ENCODE measurements at regions not wholly inside any gene's neighbourhood (a gene's known extent, or its start where the extent isn't known, plus 50 kb on each side); places are given as distances from the start of the nearest gene placed in this dataset.

DNA sequence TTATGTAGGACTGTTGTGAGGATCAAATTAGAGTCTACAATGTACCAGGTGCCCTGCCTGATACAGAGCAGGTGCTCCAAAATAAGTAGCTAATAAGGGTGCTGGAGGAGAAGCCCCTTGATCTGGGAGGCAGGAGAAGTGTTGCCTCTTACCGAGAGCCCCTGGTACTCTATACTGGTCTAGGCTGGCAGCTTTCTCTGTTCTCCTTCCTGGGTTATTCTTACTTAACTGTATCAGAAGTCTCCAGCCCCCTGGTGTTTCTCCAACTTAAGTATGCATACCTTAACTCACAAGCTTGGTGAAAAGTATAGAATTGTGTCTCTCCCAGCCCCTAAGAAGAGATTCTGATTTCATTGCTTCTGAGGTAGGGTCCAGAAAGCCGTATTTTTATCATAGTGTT is 254.9 kb downstream of the LRIG3 start:
- no peak overlapping the region for H3K27ac Mint-ChIP-seq
- H3K79me2 ChIP-seq (ENCODE audit: control insufficient read depth, insufficient read depth, low read length) = no peaks in the 10 kb centered on the region
- H3K4me1 Mint-ChIP-seq = no peaks in the 10 kb centered on the region
- H3K9ac ChIP-seq (ENCODE audit: low read length) = no peak overlapping the region
- H3K4me3 Mint-ChIP-seq = no peak overlapping the region
- H3K27me3 ChIP-seq (replicated peaks in 1 of 4; ENCODE audit: control extremely low read depth in 1 of 4, control insufficient read depth in 3 of 4, insufficient read depth in 4 of 4, low read length in 3 of 4) = no peaks in the 10 kb centered on the region
- TF ChIP-seq, protein P1, sequence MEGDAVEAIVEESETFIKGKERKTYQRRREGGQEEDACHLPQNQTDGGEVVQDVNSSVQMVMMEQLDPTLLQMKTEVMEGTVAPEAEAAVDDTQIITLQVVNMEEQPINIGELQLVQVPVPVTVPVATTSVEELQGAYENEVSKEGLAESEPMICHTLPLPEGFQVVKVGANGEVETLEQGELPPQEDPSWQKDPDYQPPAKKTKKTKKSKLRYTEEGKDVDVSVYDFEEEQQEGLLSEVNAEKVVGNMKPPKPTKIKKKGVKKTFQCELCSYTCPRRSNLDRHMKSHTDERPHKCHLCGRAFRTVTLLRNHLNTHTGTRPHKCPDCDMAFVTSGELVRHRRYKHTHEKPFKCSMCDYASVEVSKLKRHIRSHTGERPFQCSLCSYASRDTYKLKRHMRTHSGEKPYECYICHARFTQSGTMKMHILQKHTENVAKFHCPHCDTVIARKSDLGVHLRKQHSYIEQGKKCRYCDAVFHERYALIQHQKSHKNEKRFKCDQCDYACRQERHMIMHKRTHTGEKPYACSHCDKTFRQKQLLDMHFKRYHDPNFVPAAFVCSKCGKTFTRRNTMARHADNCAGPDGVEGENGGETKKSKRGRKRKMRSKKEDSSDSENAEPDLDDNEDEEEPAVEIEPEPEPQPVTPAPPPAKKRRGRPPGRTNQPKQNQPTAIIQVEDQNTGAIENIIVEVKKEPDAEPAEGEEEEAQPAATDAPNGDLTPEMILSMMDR (IDR thresholded peaks at IDR 0.05) = no peak
- TF ChIP-seq EZH2 (IDR thresholded peaks at IDR 0.05; ENCODE audit: borderline replicate concordance, insufficient read depth, low read depth, low read length, poor library complexity, severe bottlenecking) = no peak
- no peak for DNase-seq
- POLR2A ChIA-PET = no interaction called here
- no peaks in the 10 kb centered on the region for H3K36me3 ChIP-seq (replicated peaks in 1 of 2; ENCODE audit: control extremely low read depth in 1 of 2, control insufficient read depth in 1 of 2, extremely low read depth in 1 of 2, insufficient read depth in 2 of 2, low read length in 1 of 2)
- H3K27me3 Mint-ChIP-seq = no peaks in the 10 kb centered on the region
- intact Hi-C loops (cut with micrococcal nuclease) = no loop called here
- H4K20me1 ChIP-seq (ENCODE audit: control insufficient read depth, insufficient read depth, low read length, poor library complexity, severe bottlenecking) = no peaks in the 10 kb centered on the region
- no peak overlapping the region for H3K4me2 ChIP-seq (replicated peaks; ENCODE audit: low read depth, low read length, poor library complexity, severe bottlenecking)
- H2AFZ ChIP-seq (ENCODE audit: insufficient read depth, low read depth, low read length, poor library complexity, severe bottlenecking) = no peak overlapping the region
- ATAC-seq (ENCODE audit: low read depth) = no peak
- H3K4me3 ChIP-seq (ENCODE audit: control extremely low read depth in 1 of 5, extremely low read depth in 1 of 5, insufficient read depth in 1 of 5, low read depth in 2 of 5, low read length in 4 of 5) = no peak overlapping the region
- H3K4me1 ChIP-seq (ENCODE audit: control insufficient read depth in 2 of 2, insufficient read depth in 2 of 2, low read length in 2 of 2) = no peaks in the 10 kb centered on the region
- WGBS (ENCODE audit: insufficient coverage) = 83% methylated on average over 2 of the region's 2 CpGs
- no peaks in the 10 kb centered on the region for H3K9me3 Mint-ChIP-seq (ENCODE audit: insufficient read depth)
- H3K27ac ChIP-seq (ENCODE audit: low read length in 2 of 2) = no peak overlapping the region
- CTCF ChIA-PET = no interaction called here
- H3K9me3 ChIP-seq (ENCODE audit: control extremely low read depth in 1 of 3, control insufficient read depth in 2 of 3, insufficient read depth in 1 of 3, low read length in 2 of 3) = peaks cover 0 to 4% (median 0%) of the 10 kb centered on the region in 3 donors

DNA sequence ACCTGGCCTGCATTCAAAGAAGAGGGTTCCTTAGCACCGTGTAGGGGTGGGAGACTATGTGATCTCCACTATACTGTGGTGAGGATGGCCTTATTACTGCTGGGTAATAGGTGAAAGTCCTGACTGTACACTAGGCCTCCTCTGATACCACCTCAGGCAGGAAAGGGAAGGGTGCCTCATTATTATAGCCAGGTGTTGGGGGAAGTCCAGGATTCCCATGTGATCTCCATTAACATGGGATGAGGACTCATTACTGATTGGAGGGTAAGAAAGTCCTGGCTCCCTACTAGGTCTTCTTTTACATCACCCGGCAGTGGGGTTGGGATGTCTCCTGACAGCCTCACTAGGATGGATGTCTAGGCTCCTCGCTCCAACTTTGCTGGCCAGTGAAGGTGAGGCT is 252.1 kb downstream of the LRIG3 start:
- Histone ChIP-seq H3K4me2 (replicated peaks; ENCODE audit: low read depth, low read length, poor library complexity, severe bottlenecking) (no peak overlapping the region), H3K4me3 (ENCODE audit: control extremely low read depth in 1 of 5, extremely low read depth in 1 of 5, insufficient read depth in 1 of 5, low read depth in 2 of 5, low read length in 4 of 5) (no peak overlapping the region), H3K27me3 (replicated peaks in 1 of 4; ENCODE audit: control extremely low read depth in 1 of 4, control insufficient read depth in 3 of 4, insufficient read depth in 4 of 4, low read length in 3 of 4) (no peaks in the 10 kb centered on the region), H3K79me2 (ENCODE audit: control insufficient read depth, insufficient read depth, low read length) (no peaks in the 10 kb centered on the region), H3K4me1 (ENCODE audit: control insufficient read depth in 2 of 2, insufficient read depth in 2 of 2, low read length in 2 of 2) (no peaks in the 10 kb centered on the region), H3K9me3 (ENCODE audit: control extremely low read depth in 1 of 3, control insufficient read depth in 2 of 3, insufficient read depth in 1 of 3, low read length in 2 of 3) (no peaks in the 10 kb centered on the region), H3K27ac (ENCODE audit: low read length in 2 of 2) (no peak overlapping the region), H3K9ac (ENCODE audit: low read length) (no peak overlapping the region), H3K36me3 (replicated peaks in 1 of 2; ENCODE audit: control extremely low read depth in 1 of 2, control insufficient read depth in 1 of 2, extremely low read depth in 1 of 2, insufficient read depth in 2 of 2, low read length in 1 of 2) (no peaks in the 10 kb centered on the region), H2AFZ (ENCODE audit: insufficient read depth, low read depth, low read length, poor library complexity, severe bottlenecking) (no peak overlapping the region), H4K20me1 (ENCODE audit: control insufficient read depth, insufficient read depth, low read length, poor library complexity, severe bottlenecking) (no peaks in the 10 kb centered on the region)
- ATAC-seq (ENCODE audit: low read depth) (no peak), DNase-seq (no peak)
- TF ChIP-seq, protein P1 (IDR thresholded peaks at IDR 0.05) = no peak
- no peak for TF ChIP-seq EZH2 (IDR thresholded peaks at IDR 0.05; ENCODE audit: borderline replicate concordance, insufficient read depth, low read depth, low read length, poor library complexity, severe bottlenecking)
- intact Hi-C loops (cut with micrococcal nuclease) = no loop called here
- POLR2A ChIA-PET = no interaction called here
- Mint-ChIP-seq H3K27ac (no peak overlapping the region), H3K4me3 (no peak overlapping the region), H3K27me3 (no peaks in the 10 kb centered on the region), H3K4me1 (no peaks in the 10 kb centered on the region), H3K9me3 (ENCODE audit: insufficient read depth) (no peaks in the 10 kb centered on the region)
- WGBS (ENCODE audit: insufficient coverage) = 100% methylated on average over 2 of the region's 3 CpGs
- CTCF ChIA-PET = no interaction called here

Data from B cell (primary cell).